Retina (tissue), 1 donor: ENCODE measurements at regions not wholly inside any gene's neighbourhood (a gene's known extent, or its start where the extent isn't known, plus 50 kb on each side); places are given as distances from the start of the nearest gene placed in this dataset.

ENCODE experiments used
- DNase-seq: peaks from one replicate; pipeline ENCODE4 v3.0.0-alpha.2; 2016

DNA sequence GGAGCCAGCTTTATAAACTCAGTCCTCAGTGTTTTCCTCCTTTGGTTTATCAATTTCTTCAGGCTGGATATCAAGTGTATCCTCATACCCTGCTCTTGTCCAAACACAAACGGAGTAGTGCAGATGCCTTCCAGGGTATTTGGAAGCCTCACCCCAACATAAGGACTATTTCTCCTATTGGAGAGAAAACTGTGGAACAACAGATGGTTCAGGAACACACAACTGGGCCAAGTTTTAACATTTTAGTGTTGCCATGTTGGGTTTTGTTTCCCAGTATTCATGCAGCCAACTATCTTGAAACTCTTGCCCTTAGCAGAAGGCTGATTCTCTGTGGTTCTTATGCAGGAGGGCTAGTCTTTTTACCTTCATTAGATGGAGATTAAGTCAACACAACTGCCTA lies 398.1 kb downstream of the GABRB3 start:
- DNase-seq = no peak

- peak; percentile 53 for DNase-seq
These were observed 400.2 kb downstream of the GABRB3 start for GRCh38 chr15:26372706-26373105.

GRCh38 chr15:26365077-26365476 lies 407.8 kb downstream of the GABRB3 start:
- DNase-seq = no peak

DNA sequence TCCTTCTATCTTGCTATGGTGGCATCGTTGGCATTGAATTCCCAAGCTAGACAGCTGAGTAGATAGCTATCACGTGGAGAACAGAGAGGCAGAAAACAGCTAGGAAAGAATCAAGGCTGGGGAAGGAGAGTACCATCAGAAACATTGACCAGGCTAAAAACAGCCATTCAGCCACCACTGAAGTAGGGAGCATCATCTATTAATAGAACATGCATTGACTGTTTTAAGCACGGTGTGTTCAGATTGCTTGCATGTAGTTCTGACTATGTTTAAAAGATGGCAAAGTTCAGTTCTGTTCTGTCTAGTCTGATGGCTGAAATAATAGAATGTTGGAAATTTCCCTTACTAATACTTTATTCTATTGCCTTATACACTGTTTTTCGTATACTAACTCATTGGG lies 413.0 kb downstream of the GABRB3 start:
- DNase-seq = no peak

GRCh38 chr15:26358708-26359107 lies 414.2 kb downstream of the GABRB3 start:
- no peak for DNase-seq

DNA sequence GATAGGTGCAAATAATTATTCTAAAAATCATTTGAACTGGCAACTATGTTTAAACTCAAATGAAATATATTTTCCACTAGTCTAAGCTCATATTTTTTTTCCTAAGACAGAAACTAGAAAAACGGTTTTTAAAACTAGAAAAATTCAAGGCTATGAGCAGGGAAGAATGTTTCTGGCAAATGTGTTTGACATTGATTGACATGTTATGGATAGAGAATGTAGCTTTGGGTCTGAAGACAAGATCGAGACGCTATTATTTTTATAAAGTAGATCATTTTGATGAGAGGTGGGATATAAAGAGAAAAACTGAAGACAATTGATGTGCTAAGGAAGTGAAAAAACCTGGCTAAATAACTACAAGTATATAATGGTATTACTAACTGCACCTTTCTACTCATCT lies 415.2 kb downstream of the GABRB3 start:
- DNase-seq = no peak

GRCh38 chr15:26355472-26356074 lies 417.3 kb downstream of the GABRB3 start:
- peak; percentile 17 for DNase-seq

DNA sequence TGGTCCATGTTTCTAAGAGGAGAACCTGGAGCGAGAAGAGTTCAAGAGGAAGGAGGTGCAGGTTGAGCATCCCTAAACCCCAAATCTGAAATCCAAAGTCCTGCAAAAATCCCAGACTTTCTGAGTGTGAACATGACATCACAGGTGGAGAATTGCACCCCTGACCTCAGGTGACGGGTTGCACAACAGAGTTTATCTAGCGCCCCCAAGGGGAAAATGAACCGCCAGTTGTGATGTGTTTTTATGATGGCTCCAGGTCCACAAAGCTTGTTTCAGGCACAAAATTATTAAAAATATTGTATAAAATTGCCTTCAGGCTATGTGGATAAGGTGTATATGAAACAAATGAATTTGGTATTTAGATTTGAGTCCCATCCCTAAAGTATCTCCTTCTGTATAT lies 420.0 kb downstream of the GABRB3 start:
- no peak for DNase-seq

DNA sequence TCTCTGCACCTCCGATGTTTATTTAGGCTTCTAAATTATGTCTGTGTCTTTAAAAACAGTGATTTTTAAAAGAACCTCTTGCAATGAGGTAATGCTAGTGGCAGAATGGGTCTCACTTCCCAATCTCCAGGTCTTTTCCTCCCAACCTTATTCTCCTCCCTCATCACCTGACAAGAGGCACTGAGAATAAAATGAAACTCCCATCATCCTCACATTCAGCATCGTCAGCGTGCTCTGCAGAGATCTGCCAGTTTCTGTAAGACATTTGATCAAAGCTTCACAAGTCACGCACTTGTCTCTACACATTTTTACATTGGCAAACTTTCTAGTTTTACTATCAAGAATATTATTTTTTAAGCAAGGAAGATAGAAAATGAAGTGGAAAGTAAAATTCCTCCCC lies 420.5 kb downstream of the GABRB3 start:
- no peak for DNase-seq

DNA sequence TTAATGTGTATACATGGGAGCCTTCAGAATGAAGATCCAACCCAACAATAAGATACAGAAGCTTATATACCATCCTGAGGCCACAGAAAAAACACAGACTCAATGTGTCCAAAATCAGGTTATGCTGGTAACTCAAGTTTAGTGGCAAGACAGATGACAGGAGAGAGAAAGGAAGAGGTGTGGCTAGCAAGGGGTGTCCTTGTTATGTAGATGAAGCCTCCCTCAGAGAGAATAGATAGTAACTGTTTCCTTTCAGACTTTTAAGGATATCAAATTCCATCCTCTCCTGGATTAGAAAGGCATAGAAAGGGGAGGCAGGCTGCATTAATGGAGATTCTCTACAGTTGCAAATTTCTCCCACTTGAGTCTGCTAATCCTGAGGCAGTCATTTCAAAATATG lies 447.4 kb downstream of the GABRB3 start:
- DNase-seq = no peak

DNA sequence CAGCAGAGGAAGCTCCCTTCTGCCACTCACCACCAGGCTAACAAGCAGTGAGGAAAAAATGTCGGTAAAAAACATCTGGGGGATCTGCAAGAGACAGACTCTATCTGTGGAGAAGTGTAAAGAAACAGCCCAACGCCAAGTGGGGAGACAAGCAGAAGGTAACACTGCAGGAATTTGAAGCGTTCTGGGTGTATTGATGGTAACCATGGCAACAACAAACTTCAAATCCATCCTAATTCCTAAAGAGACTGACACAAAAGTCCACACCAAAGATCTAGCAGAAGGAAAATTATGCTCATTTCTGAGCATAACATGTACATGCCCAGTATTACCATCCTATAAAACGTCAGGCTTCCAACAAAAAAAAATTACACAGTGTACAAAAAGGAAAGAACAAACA lies 449.3 kb downstream of the GABRB3 start:
- no peak for DNase-seq

GRCh38 chr15:26318689-26319088 lies 454.2 kb downstream of the GABRB3 start:
- no peak for DNase-seq

DNA sequence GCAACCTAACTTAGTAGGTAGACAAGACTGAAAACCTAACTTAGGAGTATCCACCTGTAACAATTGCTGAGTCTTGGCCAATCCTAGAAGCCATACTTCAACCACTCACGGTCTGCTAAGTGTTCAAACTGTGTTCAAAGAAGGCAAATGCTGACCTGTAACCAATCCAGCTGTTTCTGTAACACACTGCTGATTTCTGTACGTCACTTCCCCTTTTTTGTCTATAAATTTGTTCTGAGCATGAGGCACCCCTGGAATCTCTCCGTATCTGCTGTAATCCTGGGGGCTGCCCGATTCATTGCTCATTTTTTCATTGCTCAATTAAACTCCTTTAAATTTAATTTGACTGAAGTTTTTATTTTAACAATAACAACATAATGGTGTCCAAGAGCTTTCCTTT lies 451.4 kb upstream of the ATP10A start:
- DNase-seq = no peak

GRCh38 chr15:26311710-26312236 lies 448.6 kb upstream of the ATP10A start:
- DNase-seq = no peak

GRCh38 chr15:26298659-26299170 lies 435.6 kb upstream of the ATP10A start:
- no peak for DNase-seq

DNA sequence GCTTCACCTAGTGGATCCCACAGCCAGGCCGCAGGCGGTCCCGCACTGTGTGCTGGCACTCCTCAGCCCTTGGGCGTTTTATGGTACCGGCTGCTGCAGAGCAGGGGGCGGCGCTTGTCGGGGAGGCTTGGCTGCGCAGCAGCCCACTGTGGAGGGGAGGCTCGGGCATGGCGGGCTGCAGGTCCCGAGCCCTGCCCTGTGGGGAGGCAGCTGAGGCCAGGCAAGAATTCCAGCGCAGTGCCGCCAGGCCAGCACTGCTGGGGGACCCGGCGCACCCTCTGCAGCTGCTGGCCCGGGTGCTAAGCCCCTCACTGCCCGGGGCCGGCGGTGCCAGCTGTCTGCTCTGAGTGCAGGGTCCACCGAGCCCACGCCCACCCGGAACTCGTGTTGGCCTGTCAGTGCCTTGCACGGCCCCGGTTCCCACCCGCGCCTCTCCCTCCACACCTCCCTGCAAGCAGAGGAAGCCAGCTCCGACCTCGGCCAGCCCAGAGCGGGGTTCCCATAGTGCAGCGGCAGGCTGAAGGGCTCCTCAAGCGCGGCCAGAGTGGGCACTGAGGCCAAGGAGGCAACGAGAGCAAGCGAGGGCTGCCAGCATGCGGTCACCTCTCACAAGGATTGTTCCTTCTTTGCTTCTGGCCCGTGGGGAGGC lies 435.0 kb upstream of the ATP10A start:
- no peak for DNase-seq

DNA sequence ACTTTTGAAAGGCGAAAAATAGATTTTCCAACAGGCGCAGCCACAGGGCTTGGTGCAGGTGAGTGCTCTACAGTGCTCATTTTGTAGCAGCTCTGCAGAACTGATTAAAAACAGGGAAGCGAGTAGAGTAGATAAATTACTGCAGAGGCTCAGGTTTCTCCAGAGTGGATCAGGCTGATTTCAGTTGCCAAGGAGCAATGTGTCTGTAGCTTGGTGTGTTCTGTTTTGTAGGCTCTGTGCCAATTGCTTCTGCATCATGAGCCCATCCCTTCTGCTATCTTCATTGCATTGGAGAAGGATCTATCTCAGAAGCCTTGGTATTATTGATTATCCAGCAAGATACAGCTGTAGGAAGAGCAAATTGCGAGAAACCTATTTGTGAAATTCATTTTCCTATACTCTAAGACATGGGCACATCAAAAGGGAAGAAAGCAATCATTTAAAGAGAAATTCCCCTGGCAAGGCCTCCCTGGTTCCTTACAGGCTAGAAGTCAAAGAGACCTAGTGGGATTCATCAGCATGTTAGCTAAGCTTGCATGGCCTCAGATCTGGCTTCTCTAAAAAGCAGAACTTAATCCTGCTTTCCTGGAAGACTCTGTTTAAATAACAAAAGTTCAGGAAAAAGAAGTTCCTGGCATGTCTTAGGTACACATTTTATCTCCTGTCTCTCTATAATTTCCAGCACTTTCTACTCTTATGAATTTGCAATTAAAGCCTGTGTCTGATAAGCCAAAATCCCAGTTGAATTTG lies 432.4 kb upstream of the ATP10A start:
- DNase-seq = no peak

GRCh38 chr15:26294059-26294689 lies 431.0 kb upstream of the ATP10A start:
- no peak for DNase-seq

GRCh38 chr15:26287381-26287780 lies 424.3 kb upstream of the ATP10A start:
- no peak for DNase-seq

DNA sequence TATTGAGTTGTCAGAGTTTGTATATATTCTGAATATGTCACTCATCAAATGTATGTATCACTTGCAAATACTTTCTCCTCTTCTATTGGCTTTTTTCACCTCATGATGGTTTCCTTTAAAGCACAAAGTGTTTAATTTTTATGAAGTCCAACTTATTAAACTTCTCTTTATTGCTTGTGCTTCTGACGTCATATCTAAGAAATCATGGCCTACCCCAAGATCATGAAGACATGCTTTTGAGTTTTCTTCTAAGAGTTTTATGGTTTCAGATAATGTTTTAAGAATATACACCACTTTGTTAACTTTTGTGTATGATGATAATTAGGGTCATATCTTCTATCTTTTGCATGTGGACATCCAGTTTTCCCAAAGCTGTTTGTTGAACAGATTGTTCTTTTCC lies 417.2 kb upstream of the ATP10A start:
- DNase-seq = no peak

DNA sequence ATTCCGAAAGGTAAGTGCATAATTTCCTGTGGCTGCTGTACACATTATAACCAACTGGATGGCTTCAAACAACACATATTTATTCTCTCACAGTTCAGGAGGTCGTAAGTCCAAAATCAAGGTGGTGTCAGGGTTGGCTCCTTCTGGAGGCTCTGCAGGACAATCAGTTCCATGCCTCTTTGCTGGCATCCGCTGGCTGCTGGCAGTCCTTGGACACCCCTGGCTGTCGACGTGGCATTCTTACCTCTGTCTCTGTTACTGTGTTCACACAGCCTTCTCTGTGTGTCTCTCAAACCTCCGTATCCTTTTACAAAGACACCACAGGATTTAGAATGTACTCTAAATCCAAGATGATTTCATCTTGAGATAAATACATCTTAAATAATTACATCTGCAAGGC lies 398.8 kb upstream of the ATP10A start:
- DNase-seq = no peak

GRCh38 chr15:26261413-26261812 lies 398.3 kb upstream of the ATP10A start:
- DNase-seq = no peak

DNA sequence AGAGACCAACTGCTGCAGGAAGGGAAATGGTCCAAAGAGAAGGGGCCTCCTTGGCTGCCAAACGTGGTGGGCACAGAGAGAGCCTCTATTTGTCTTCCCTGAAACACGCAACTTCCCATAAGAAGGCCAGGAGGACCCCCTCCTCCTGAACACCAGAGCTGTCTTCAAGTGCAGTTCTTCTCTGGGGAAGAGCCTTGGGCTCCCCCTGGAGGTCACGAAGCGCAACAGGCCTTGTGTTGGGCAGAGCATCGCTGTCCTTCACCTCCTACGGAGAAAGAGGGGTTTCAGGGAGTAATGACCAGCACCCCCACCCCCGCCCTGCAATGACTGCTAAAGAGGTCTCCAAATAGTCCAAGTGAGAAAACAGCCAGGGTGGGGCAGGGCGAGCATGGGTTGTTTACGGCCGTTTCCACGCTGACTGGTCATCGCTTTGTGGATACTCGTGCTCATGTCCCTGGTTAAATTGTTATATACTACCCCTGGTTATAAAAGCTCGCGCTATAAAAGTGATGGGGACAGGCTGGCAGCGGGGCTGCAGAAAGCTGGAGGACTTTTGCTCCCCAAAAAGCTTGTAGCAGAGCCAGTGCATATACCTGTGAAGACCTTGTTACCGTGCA lies 397.5 kb upstream of the ATP10A start:
- DNase-seq = peak; percentile 74
